HG02610 (cell line): ENCODE measurements at regions not wholly inside any gene's neighbourhood (a gene's known extent, or its start where the extent isn't known, plus 50 kb on each side); places are given as distances from the start of the nearest gene placed in this dataset.
A peak's percentile ranks its signal among the peaks of the same experiment; 100 is the strongest.
"Not testable (repeated sequence)": the region's sequence is repeated elsewhere in the genome, so short reads cannot be mapped to it uniquely, and the experiment has no call there.

Experiments
- ATAC-seq: cut with Tn5 transposase; IDR thresholded peaks from one replicate; pipeline ENCODE4 v1.9.1; 2021; ENCODE audit warnings: mild to moderate bottlenecking, moderate library complexity; ENCODE audit not compliant: unreplicated experiment

GRCh38 chr11:42906226-42906625, 405.6 kb upstream of the API5 start:
- ATAC-seq: no peak

- ATAC-seq: peak; percentile 81
Observed at GRCh38 chr11:42913731-42914130, 398.1 kb upstream of the API5 start.

GRCh38 chr11:42923651-42924050, 388.1 kb upstream of the API5 start:
- no peak for ATAC-seq

GRCh38 chr11:42925916-42926315, 385.9 kb upstream of the API5 start:
- ATAC-seq: no peak

GRCh38 chr11:42947405-42947804, 364.4 kb upstream of the API5 start:
- no peak for ATAC-seq

GRCh38 chr11:42949738-42950376, 361.9 kb upstream of the API5 start:
- ATAC-seq: not testable (repeated sequence)

- no peak for ATAC-seq
Observed at GRCh38 chr11:42951266-42951665, 360.5 kb upstream of the API5 start.

GRCh38 chr11:42957831-42958230, 354.0 kb upstream of the API5 start:
- ATAC-seq: no peak

GRCh38 chr11:42958635-42959034, 353.2 kb upstream of the API5 start:
- ATAC-seq: no peak

GRCh38 chr11:42960521-42961088, 351.2 kb upstream of the API5 start:
- no peak for ATAC-seq

- ATAC-seq: no peak
Observed at GRCh38 chr11:42967653-42968052, 344.1 kb upstream of the API5 start.

GRCh38 chr11:42972741-42973140, 339.1 kb upstream of the API5 start:
- no peak for ATAC-seq

GRCh38 chr11:42974510-42975179, 337.2 kb upstream of the API5 start:
- no peak for ATAC-seq

GRCh38 chr11:42975180-42975529, 336.6 kb upstream of the API5 start:
- no peak for ATAC-seq

- no peak for ATAC-seq
Observed at GRCh38 chr11:42976636-42977217, 335.1 kb upstream of the API5 start.

- ATAC-seq: no peak
Observed at GRCh38 chr11:42992594-42992993, 319.2 kb upstream of the API5 start.

- no peak for ATAC-seq
Observed at GRCh38 chr11:42996421-42997307, 315.1 kb upstream of the API5 start.

- ATAC-seq: not testable (repeated sequence)
Observed at GRCh38 chr11:43004879-43005278, 306.9 kb upstream of the API5 start.

GRCh38 chr11:43010042-43010441, 301.8 kb upstream of the API5 start:
- no peak for ATAC-seq

GRCh38 chr11:43012606-43013005, 299.2 kb upstream of the API5 start:
- ATAC-seq: no peak

- no peak for ATAC-seq
Observed at GRCh38 chr11:43021466-43021865, 290.3 kb upstream of the API5 start.
